HG02943 (cell line): ENCODE measurements at regions not wholly inside any gene's neighbourhood (a gene's known extent, or its start where the extent isn't known, plus 50 kb on each side); places are given as distances from the start of the nearest gene placed in this dataset.

ENCODE experiments used
- ATAC-seq: cut with Tn5 transposase; IDR thresholded peaks from one replicate; pipeline ENCODE4 v1.9.1; 2021; ENCODE audit warnings: mild to moderate bottlenecking, low read depth, moderate library complexity; ENCODE audit not compliant: unreplicated experiment

DNA sequence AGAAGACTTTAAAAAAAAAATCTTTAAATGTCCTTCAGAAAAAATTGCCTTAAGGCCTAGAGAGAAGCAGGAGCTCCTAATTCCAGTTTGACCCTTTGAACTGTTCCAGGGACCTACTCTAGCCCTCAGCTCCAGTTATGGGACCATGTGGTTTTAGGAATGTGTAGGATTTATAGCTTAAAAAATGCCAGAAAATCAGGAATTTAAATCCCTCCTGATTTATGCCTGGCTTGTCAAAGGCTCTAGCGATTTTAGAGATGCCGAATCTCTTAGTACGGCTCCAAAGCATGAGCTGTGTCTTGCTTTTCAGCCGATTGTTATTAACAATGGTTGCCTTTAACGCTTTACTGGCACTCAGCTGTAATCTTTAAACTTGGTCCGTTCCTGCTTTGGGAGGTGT, 130.6 kb upstream of the NPVF start:
- no peak for ATAC-seq

- no peak for ATAC-seq
These were observed 131.3 kb upstream of the NPVF start for GRCh38 chr7:25359471-25360059.

- no peak for ATAC-seq
These were observed 132.2 kb upstream of the NPVF start for GRCh38 chr7:25360451-25360850.

DNA sequence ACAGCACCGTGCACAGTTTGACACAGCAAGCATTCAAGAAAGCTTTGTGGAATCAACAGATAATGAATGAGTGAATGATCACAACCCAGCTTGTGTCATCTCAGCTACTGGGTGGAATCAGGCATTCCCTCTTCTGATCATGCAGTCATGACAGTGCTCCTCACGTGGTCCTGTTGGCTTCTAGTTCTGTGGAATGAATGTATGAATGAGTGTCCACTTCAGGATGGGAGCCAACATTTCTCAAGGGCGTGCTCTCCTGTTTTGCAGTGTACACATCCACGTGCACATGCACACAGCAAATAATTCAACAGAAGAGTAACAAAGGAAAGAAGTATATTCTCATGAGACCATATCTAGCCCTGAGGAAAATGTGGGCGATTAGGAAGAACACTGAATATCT, 133.1 kb upstream of the NPVF start:
- ATAC-seq = no peak

- no peak for ATAC-seq
These were observed 133.6 kb upstream of the NPVF start for GRCh38 chr7:25361863-25362262.

DNA sequence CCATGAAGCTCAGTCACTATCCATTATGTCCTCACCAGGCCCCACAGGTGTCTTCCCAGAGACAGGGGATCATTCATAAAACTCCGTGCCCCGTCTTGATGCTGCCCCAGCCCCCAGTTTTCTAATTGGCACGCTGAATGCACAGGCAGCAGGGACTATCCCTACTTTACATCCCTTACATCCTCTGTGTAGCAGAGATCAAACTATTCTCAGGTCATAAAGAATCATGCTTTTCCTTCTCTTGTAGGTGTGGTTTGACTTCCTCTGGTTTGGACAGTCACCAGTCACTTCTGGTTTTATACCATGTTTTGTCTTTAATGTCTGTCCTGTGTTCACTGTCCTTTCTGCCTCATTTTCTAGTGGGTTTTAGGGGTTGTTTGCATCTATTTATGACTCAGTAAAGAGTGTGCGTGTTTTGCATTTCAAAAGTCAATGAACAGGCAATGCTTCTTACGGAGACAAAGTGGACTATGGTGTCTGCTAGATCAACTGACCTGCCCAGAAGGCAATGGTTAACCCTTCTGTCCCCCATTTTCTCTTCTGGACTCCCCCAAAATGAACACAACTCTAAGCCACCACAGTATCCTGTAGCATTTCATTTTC, 140.4 kb upstream of the NPVF start:
- no peak for ATAC-seq

DNA sequence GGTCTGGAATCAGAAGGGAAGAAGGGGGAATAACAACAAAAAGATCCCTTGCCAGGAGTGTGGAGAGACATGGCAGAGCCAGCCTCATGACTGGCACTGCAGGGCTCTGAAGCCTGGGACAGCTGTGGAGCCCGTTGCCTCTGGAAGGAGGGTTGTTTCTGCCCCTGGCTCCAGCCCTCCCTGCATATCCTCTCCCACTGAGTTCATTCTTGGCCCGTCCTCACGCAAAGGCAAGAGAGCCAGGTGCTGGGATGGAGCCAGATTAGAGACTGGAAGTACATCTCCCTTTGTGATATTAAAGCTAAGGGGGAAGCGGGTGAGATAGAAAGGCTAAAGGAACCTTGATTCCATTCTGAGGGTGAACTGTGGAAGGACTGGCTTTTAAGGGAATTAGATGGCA, 141.5 kb upstream of the NPVF start:
- ATAC-seq = no peak

GRCh38 chr7:25371972-25372371, 143.7 kb upstream of the NPVF start:
- ATAC-seq = no peak

DNA sequence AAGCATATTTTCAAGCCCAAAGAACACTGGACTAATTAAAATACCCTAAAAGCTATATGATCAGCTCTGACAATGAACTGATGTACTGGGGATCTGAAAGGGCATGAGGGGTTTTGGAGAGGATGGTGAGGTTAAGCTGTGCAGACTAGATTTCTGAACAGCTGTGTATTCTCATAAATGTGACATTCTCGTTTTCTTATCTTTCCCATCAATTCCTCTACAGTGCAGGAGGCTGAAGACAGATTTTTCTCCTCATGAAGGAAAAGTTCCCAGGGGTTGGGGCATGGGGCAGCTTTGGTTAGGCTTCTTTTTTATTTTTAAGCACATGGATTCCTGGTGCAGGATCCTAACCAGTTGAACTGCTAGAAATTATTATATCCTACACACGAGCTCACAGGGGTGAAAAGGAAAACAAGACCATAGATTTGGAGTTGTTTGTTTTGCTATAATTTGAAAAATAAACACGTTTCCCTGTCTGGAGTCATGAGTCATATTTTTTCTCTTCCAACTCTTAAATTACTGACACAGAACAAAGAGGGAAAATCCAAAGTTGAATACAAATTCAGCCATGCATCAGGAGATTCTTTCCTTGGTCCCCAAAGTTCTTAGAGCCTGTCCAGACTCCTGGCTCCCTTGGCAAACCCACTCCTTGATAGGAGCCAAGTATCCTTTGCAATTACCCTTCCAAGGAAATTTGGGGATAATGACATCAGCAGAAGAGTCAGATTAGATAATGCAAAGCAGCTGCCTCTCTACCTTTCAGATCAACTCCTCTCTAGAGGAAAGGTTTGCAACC, 147.7 kb upstream of the NPVF start:
- no peak for ATAC-seq

DNA sequence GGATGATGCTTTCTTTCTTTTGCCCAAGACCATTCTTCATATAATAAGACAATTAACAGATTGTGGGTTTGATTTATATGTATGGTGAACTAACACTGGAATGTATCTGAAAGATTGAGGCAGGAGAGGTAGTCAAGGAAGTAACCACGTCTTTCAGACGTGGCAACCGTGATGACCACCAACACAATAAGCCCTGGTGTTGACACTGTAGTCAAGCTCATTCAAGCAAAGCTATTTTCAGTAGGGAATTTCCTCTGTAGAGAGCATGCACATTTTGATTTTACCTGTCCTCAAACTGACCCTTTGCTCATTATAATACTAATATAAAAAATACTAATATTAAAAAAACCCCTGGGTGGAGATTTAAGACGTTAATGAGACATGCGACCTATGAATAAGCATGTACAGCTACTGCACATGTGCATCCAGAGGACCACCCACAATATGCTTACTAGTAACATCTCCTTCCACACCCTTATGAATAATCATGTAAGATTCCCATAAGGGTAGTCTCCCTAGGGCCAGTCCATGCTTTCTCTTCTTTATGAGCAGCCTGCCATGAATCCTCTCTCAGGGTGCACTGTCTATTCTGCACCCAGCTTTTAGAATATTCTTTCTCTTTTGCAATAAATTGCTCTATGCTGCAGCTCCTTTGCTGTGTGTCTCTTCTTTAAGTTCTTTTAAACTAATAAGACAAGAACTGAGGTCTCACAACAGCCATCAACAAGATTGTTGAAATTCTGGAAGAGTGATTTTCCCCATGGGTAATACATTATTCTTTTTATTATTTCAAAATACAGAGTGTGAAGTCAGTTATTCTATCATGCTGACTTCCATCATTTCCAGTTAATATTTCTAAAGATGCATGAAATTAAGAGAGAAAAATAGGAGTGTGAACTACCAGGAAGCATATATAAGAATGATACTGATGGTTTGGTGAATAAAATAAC, 151.3 kb upstream of the NPVF start:
- no peak for ATAC-seq

GRCh38 chr7:25381818-25382589, 153.7 kb upstream of the NPVF start:
- no peak for ATAC-seq

DNA sequence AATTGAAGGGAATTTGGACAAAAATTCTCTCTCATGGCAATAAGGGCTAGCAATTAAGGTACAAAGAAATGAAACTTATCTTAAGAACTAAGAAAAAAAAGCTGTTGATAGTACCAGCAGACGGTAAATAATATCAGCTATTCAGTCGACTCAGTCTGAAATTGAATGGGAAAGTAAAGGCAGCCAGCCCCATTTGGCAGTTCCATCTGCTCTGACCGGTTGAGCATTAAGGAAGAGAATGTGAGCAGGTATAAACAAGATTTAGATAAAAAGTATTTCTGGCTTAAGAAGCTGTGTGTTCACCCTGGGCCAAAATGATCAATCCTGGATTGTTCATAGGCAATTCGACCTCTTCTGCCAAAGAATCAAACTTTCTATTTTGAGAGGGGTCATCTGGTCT, 154.6 kb upstream of the NPVF start:
- no peak for ATAC-seq

DNA sequence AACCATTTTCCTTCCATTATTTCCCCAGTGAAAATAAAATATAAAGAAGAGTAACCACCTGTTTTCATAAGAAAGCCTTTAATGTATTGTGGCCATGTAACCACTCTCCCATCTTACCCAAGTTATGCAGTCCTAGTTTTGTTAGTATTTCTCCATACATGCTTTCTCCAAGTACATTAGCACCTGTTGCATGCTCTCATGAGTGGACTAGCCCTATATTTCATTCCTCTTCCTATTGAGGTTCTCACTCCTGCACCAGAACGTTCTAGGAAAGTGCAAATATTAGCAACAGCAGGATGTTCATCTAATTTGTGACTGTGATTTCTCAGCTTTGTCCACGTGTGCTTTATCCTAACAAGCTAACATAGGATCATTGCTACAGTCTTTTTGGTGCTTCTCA, 155.1 kb upstream of the NPVF start:
- no peak for ATAC-seq

DNA sequence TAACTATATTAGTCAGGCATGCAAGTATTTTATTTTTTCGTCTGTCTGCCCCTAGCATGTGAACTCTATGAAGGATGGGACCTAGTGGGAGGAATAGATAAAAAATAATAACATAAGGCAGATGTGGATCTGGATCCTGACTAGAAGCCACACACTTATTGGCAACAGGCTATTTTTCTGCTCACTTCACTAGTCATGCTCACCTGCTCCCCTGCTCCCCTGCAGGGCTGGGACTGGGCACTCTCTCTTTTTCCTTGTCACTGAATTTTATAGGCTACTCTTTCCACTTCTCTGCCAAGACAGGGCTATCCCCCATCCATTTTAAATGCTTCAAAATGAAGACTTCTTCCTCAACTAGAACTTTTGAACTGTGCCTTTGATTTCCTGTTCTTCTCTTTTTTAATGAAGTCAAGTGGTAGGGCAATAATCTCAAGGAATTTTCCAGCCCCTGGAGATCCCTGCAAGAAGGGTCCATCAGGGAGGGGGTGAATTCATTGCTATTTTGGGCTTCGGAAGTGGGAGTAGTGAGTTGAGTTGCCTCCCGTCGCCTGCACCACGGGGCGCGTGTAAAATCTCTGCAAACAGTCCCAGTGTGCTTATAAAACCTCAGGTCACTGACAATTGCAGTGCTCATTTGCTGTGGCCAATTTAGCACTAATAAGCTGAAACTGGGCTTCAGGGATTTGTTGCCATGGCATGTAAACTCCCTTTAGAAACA, 156.7 kb upstream of the NPVF start:
- ATAC-seq = no peak

GRCh38 chr7:25385506-25386136, 157.3 kb upstream of the NPVF start:
- no peak for ATAC-seq

DNA sequence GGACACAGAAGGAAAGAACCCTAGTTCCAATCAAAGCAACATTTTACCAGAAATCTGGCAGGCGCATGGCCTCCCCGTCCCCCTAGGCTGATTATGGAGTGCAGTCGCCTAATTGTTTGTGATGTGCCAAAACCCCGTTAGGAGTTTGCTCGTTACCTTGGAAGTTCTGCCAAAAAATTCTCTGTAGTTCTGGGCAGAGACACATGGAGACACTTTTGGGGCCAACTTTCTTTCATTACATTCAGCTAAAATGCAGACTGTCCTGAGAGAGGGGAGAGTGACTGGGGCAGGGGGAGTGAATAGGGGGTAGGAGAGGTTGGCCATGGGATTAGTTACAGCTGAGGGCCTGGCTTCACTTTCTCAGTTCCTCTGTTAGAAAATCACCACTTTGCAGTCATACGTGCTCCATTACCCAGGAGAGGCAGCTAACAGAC, 158.0 kb upstream of the NPVF start:
- no peak for ATAC-seq

GRCh38 chr7:25388681-25389080, 160.4 kb upstream of the NPVF start:
- no peak for ATAC-seq

GRCh38 chr7:25389489-25390106, 161.3 kb upstream of the NPVF start:
- no peak for ATAC-seq
